ENCODE measurements at regions not wholly inside any gene's neighbourhood (a gene's known extent, or its start where the extent isn't known, plus 50 kb on each side); places are given as distances from the start of the nearest gene placed in this dataset.

- TF ChIP-seq CTCF (IDR thresholded peaks at IDR 0.05) (no peak), POLR2A (IDR thresholded peaks at IDR 0.05) (no peak)
Observed at GRCh38 chr13:22929381-22930126, 251.2 kb upstream of the SGCG start.

All from gastroesophageal sphincter (tissue), 3 donors.